ENCODE measurements at regions not wholly inside any gene's neighbourhood (a gene's known extent, or its start where the extent isn't known, plus 50 kb on each side); places are given as distances from the start of the nearest gene placed in this dataset.
"Not testable (repeated sequence)": the region's sequence is repeated elsewhere in the genome, so short reads cannot be mapped to it uniquely, and the experiment has no call there.

DNA sequence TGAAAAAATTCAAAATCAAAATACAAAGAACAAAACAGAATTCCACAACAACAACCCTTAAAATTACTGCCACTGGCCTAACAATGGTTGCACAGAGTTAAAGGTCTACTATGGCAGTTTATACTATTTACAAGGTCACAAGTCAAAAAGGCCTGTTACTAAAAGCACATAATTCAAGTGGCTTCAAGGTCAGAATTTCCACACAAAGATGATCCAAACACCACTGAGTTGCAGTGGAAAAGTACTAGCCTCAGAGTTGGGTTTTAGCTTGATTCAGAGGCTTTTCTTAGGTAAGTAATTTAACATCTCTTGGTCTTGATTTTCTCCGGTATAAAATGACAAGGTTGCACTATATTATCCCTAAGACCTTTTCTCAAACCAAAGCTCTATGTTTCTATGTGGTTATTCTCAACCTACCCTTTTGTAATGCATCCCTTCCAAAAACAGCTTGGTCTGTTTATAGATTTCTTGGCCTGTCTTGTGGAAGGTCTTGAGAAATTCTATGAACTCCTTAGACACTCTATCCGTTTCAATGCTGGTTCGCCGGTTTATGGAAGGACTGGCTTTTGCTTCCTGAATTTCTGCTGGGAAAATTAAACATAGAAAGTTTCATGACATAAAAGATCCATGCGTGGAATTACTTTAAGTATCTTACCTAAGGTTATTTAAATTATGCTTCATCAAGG lies 69.5 kb downstream of the MDH2 start:
- H3K27me3 ChIP-seq (ENCODE audit: insufficient read depth); POLR2A ChIA-PET; H3F3A ChIP-seq (replicated peaks; ENCODE audit: insufficient read depth); H3K79me2 ChIP-seq (ENCODE audit: insufficient read depth); H2AFZ ChIP-seq (ENCODE audit: low read depth); H3K4me1 ChIP-seq (ENCODE audit: control insufficient read depth in 1 of 2, insufficient read depth in 2 of 2, low read depth in 1 of 2, low read length in 1 of 2); CTCF ChIA-PET; H3K36me3 ChIP-seq (replicated peaks in 1 of 2; ENCODE audit: control insufficient read depth in 1 of 2, insufficient read depth in 2 of 2, low read length in 1 of 2); H3K4me3 ChIP-seq (ENCODE audit: low read depth in 2 of 2, low read length in 1 of 2); H3K4me2 ChIP-seq; H3K9me2 ChIP-seq; H3K9ac ChIP-seq; H4K20me1 ChIP-seq (ENCODE audit: insufficient read depth); DNase-seq; H3K27ac ChIP-seq (ENCODE audit: low read depth in 2 of 2, low read length in 1 of 2); H3K9me3 ChIP-seq: not testable (repeated sequence)
- WGBS (ENCODE audit: low lambda C conversion rate): 89% methylated on average over 5 of the region's 5 CpGs

DNA sequence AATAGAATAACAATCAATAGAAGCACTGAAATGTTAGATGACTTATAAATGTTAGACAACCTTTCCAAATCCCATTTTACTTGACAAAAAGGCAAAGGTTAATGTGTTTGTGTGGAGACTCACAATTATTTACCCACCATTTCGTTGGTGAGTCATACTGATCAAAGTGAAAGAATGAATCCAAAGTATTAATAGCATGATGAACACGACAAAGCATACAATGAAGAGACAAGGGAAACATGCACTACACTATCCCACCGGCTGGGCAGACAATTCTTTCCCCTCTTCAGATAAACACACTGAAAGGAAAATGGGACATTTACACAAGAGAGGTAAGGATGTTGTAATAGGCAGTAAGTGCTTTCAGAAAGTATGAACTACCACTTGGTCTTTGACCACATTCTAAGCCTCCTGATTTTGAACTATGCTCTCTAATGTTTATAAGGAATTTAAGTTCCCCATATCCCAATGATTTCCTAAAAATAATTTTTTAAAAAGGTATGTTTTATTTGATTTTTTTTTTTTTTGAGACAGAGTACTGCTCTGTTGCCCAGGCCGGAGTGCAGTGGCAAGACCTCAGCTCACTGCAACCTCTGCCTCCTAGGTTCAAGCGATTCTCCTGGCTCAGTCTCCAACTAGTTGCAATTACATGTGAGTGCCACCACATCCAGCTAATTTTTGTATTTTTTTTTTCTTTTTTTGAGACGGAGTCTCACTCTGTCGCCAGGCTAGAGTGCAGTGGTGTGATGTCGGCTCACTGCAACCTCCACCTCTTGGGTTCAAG lies 70.5 kb downstream of the MDH2 start:
- DNase-seq, CTCF ChIA-PET: not testable (repeated sequence)

DNA sequence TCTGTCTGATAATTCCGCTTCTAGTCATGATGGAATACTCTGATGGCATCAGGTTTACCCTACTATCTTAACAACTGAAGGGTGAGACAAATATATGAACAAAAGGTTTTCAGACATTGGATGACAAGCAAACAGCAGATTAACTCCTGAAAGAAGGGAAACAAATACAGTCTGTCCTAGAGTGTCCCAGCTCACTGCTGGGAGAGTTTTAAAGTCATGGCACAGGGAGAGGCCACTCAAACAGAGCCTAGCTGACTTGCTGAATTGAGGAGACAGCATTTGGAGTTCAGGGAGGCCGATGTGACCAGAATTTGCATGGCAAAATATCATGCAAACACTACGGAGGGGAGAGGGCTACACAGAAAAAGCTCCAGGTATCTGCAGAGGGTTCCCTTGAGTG lies 73.1 kb downstream of the MDH2 start:
- Histone ChIP-seq H3K9me3 (no peaks in the 10 kb centered on the region), H3K27me3 (ENCODE audit: insufficient read depth) (no peaks in the 10 kb centered on the region)
- CTCF ChIA-PET: interaction anchor here (1.5 kb wide), 1 partner anchor 28 kb away, joined by 3 read pairs; no protein-coding TSS in a partner anchor

More for the DNA sequence above, 70.5 kb downstream of the MDH2 start:
- 68% methylated on average over 8 of the region's 8 CpGs for WGBS (ENCODE audit: low lambda C conversion rate)
- H3F3A ChIP-seq (replicated peaks; ENCODE audit: insufficient read depth); H3K36me3 ChIP-seq (replicated peaks in 1 of 2; ENCODE audit: control insufficient read depth in 1 of 2, insufficient read depth in 2 of 2, low read length in 1 of 2); H3K79me2 ChIP-seq (ENCODE audit: insufficient read depth); H3K4me2 ChIP-seq; H3K4me1 ChIP-seq (ENCODE audit: control insufficient read depth in 1 of 2, insufficient read depth in 2 of 2, low read depth in 1 of 2, low read length in 1 of 2); H3K9ac ChIP-seq; H3K27me3 ChIP-seq (ENCODE audit: insufficient read depth); H4K20me1 ChIP-seq (ENCODE audit: insufficient read depth); H3K27ac ChIP-seq (ENCODE audit: low read depth in 2 of 2, low read length in 1 of 2); POLR2A ChIA-PET; H3K4me3 ChIP-seq (ENCODE audit: low read depth in 2 of 2, low read length in 1 of 2); H3K9me2 ChIP-seq; H3K9me3 ChIP-seq: not testable (repeated sequence)
- H2AFZ ChIP-seq (ENCODE audit: low read depth): peak overlapping the region; percentile 3; the same call in 1 of the 2 replicates

More for the DNA sequence above, 73.1 kb downstream of the MDH2 start:
- WGBS (ENCODE audit: low lambda C conversion rate): 53% methylated on average over 3 of the region's 3 CpGs
- Histone ChIP-seq H3K4me3 (ENCODE audit: low read depth in 2 of 2, low read length in 1 of 2) (no peak overlapping the region), H3K9me2 (no peaks in the 10 kb centered on the region), H3K79me2 (ENCODE audit: insufficient read depth) (no peaks in the 10 kb centered on the region), H2AFZ (ENCODE audit: low read depth) (no peak overlapping the region), H3K27ac (ENCODE audit: low read depth in 2 of 2, low read length in 1 of 2) (no peak overlapping the region), H3K36me3 (replicated peaks in 1 of 2; ENCODE audit: control insufficient read depth in 1 of 2, insufficient read depth in 2 of 2, low read length in 1 of 2) (no peaks in the 10 kb centered on the region), H3K4me1 (ENCODE audit: control insufficient read depth in 1 of 2, insufficient read depth in 2 of 2, low read depth in 1 of 2, low read length in 1 of 2) (no peaks in the 10 kb centered on the region), H3K4me2 (no peak overlapping the region), H3F3A (replicated peaks; ENCODE audit: insufficient read depth) (no peaks in the 10 kb centered on the region), H3K9ac (no peak overlapping the region), H4K20me1 (ENCODE audit: insufficient read depth) (no peaks in the 10 kb centered on the region)
- POLR2A ChIA-PET: no interaction called here
- TF ChIP-seq FOSL2 (IDR thresholded peaks at IDR 0.05; ENCODE audit: borderline replicate concordance, low read depth): no peak
- TF ChIP-seq RAD21 (IDR thresholded peaks at IDR 0.05; ENCODE audit: low read length): no peak
- TF ChIP-seq CHD2 (IDR thresholded peaks at IDR 0.05; ENCODE audit: low read length, partially characterized antibody): no peak
- TF ChIP-seq EZH2phosphoT487 (IDR thresholded peaks at IDR 0.05; ENCODE audit: borderline replicate concordance, low read depth): no peak
- TF ChIP-seq JUND (IDR thresholded peaks at IDR 0.05): no peak
- TF ChIP-seq, protein P1, sequence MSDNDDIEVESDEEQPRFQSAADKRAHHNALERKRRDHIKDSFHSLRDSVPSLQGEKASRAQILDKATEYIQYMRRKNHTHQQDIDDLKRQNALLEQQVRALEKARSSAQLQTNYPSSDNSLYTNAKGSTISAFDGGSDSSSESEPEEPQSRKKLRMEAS (IDR thresholded peaks at IDR 0.05; ENCODE audit: low read depth): no peak
- no peak for TF ChIP-seq TAF1 (IDR thresholded peaks at IDR 0.05; ENCODE audit: borderline replicate concordance, low read depth, low read length)
- no peak for TF ChIP-seq SIN3A (IDR thresholded peaks at IDR 0.05; ENCODE audit: borderline replicate concordance, low read depth, low read length)
- TF ChIP-seq, protein P2, sequence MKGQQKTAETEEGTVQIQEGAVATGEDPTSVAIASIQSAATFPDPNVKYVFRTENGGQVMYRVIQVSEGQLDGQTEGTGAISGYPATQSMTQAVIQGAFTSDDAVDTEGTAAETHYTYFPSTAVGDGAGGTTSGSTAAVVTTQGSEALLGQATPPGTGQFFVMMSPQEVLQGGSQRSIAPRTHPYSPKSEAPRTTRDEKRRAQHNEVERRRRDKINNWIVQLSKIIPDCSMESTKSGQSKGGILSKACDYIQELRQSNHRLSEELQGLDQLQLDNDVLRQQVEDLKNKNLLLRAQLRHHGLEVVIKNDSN (IDR thresholded peaks at IDR 0.05; ENCODE audit: borderline replicate concordance, low read depth): no peak
- TF ChIP-seq RCOR1 (IDR thresholded peaks at IDR 0.05; ENCODE audit: low read length): no peak
- TF ChIP-seq, protein P3, sequence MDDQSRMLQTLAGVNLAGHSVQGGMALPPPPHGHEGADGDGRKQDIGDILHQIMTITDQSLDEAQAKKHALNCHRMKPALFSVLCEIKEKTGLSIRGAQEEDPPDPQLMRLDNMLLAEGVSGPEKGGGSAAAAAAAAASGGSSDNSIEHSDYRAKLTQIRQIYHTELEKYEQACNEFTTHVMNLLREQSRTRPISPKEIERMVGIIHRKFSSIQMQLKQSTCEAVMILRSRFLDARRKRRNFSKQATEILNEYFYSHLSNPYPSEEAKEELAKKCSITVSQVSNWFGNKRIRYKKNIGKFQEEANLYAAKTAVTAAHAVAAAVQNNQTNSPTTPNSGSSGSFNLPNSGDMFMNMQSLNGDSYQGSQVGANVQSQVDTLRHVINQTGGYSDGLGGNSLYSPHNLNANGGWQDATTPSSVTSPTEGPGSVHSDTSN (IDR thresholded peaks at IDR 0.05): no peak
- no peak for TF ChIP-seq ELF1 (IDR thresholded peaks at IDR 0.05)
- no peak for TF ChIP-seq TEAD4 (IDR thresholded peaks at IDR 0.05; ENCODE audit: borderline replicate concordance, insufficient read depth)
- DNase-seq: no peak

Measured in SK-N-SH (cell line).